GM12891 (cell line): ENCODE measurements at regions not wholly inside any gene's neighbourhood (a gene's known extent, or its start where the extent isn't known, plus 50 kb on each side); places are given as distances from the start of the nearest gene placed in this dataset.

ENCODE experiments used
- POLR2AphosphoS5 ChIP-seq: IDR thresholded peaks from 2 replicates; pipeline ENCODE4 v1.6.1; 2011; ENCODE audit warnings: low read depth, low read length, control low read depth
- SPI1 ChIP-seq: IDR thresholded peaks from 2 replicates; pipeline ENCODE4 v1.6.1; 2011; ENCODE audit warnings: low read depth, low read length, control low read depth

DNA sequence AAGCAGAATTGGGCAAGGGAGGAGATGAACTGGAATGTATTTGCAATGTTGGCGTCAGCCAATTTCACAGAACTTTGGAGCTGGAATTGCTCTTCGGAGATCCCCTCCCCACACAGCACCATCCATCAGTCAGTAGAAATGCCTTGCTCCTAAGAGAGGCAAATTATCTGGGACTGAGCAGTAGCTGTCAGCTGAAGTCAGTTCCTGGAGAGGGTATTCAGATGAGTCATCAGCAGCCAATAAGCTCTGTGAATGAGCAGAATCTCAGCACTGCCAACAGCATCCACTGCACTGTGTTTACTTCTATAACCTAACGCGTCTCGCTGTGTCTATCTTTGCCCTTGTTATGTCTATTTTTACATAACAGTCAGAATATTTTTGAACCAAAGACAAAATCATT is 213.7 kb downstream of the SLITRK5 start:
- TF ChIP-seq SPI1 (no peak), POLR2AphosphoS5 (no peak)
